Fibroblast of lung (primary cell): ENCODE measurements at regions not wholly inside any gene's neighbourhood (a gene's known extent, or its start where the extent isn't known, plus 50 kb on each side); places are given as distances from the start of the nearest gene placed in this dataset.

Experiments used
- DNase-seq, 2 donors: peaks; one replicate each; pipeline versions ENCODE4 v3.0.0 to v3.0.0-alpha.2; 2010; ENCODE audit warnings: low read depth in 2 of 2
- H2AFZ ChIP-seq: 2 replicates; pipeline ENCODE4 v1.5.1; 2012; ENCODE audit warnings: low read length, control low read depth, inconsistent platforms
- H3K27ac ChIP-seq: 2 replicates; pipeline ENCODE4 v1.5.1; 2011; ENCODE audit warnings: low read length, control low read depth; ENCODE audit not compliant: insufficient read depth
- H3K27me3 ChIP-seq: 2 replicates; pipeline ENCODE4 v1.5.1; 2011; ENCODE audit warnings: mild to moderate bottlenecking, low read length; ENCODE audit not compliant: control insufficient read depth, insufficient read depth
- H3K36me3 ChIP-seq: 2 replicates; pipeline ENCODE4 v1.5.1; 2011; ENCODE audit warnings: low read length; ENCODE audit not compliant: control insufficient read depth, insufficient read depth
- H3K4me1 ChIP-seq: 2 replicates; pipeline ENCODE4 v1.5.1; 2011; ENCODE audit warnings: low read length; ENCODE audit not compliant: control insufficient read depth, insufficient read depth; ENCODE audit errors: extremely low read depth
- H3K4me2 ChIP-seq: 2 replicates; pipeline ENCODE4 v1.5.1; 2011; ENCODE audit warnings: low read length, control low read depth; ENCODE audit not compliant: insufficient read depth; ENCODE audit errors: extremely low read depth
- H3K4me3 ChIP-seq, 4 experiments: fragments of 200-600 bp in 1 of 4; sonication (generic) in 1 of 4; replicated peaks in 1 of 4; 2 replicates each; pipeline ENCODE4 v1.5.1; 2011 to 2016; ENCODE audit warnings: low read length in 4 of 4, low read depth in 3 of 4, mild to moderate bottlenecking in 3 of 4, control low read depth in 2 of 4, inconsistent platforms in 1 of 4, mixed read lengths in 1 of 4; ENCODE audit not compliant: insufficient read depth in 1 of 4; ENCODE audit errors: control extremely low read depth in 1 of 4
- H3K79me2 ChIP-seq: 2 replicates; pipeline ENCODE4 v1.5.1; 2012; ENCODE audit warnings: mild to moderate bottlenecking, low read length, inconsistent platforms; ENCODE audit not compliant: control insufficient read depth, insufficient read depth
- H3K9ac ChIP-seq: 2 replicates; pipeline ENCODE4 v1.5.1; 2011; ENCODE audit warnings: mild to moderate bottlenecking, low read length, control low read depth; ENCODE audit not compliant: insufficient read depth
- H3K9me3 ChIP-seq: 2 replicates; pipeline ENCODE4 v1.5.1; 2012; ENCODE audit warnings: low read depth, low read length; ENCODE audit not compliant: control insufficient read depth, insufficient read depth
- H4K20me1 ChIP-seq: 2 replicates; pipeline ENCODE4 v1.5.1; 2011; ENCODE audit warnings: low read length; ENCODE audit not compliant: control insufficient read depth, insufficient read depth; ENCODE audit errors: extremely low read depth
- EZH2 ChIP-seq: IDR thresholded peaks from 2 replicates; pipeline ENCODE4 v1.5.1; 2012; ENCODE audit warnings: low read length, control low read depth, mild to moderate bottlenecking; ENCODE audit errors: missing control alignments
- TF ChIP-seq, protein P1 (sequence below), 2 donors: IDR thresholded peaks in 1 of 2; conservative IDR thresholded peaks in 1 of 2; 1 replicate in 1 of 2; 2 replicates in 1 of 2; pipeline ENCODE4 v1.5.1; 2011 to 2012; ENCODE audit warnings: low read length in 2 of 2, control low read depth in 1 of 2, inconsistent platforms in 1 of 2, low read depth in 1 of 2, mild to moderate bottlenecking in 1 of 2

GRCh38 chr6:48212501-48212900, 101.5 kb upstream of the PTCHD4 start:
- H4K20me1 ChIP-seq: no peaks in the 10 kb centered on the region
- no peaks in the 10 kb centered on the region for H3K79me2 ChIP-seq
- no peak overlapping the region for H2AFZ ChIP-seq
- no peaks in the 10 kb centered on the region for H3K4me1 ChIP-seq
- H3K9ac ChIP-seq: no peak overlapping the region
- H3K4me3 ChIP-seq: no peak overlapping the region
- no peak overlapping the region for H3K4me2 ChIP-seq
- H3K36me3 ChIP-seq: no peaks in the 10 kb centered on the region
- DNase-seq: no peak
- H3K27me3 ChIP-seq: no peaks in the 10 kb centered on the region
- no peak overlapping the region for H3K27ac ChIP-seq
- H3K9me3 ChIP-seq: no peaks in the 10 kb centered on the region
- TF ChIP-seq EZH2: no peak
- TF ChIP-seq, protein P1, sequence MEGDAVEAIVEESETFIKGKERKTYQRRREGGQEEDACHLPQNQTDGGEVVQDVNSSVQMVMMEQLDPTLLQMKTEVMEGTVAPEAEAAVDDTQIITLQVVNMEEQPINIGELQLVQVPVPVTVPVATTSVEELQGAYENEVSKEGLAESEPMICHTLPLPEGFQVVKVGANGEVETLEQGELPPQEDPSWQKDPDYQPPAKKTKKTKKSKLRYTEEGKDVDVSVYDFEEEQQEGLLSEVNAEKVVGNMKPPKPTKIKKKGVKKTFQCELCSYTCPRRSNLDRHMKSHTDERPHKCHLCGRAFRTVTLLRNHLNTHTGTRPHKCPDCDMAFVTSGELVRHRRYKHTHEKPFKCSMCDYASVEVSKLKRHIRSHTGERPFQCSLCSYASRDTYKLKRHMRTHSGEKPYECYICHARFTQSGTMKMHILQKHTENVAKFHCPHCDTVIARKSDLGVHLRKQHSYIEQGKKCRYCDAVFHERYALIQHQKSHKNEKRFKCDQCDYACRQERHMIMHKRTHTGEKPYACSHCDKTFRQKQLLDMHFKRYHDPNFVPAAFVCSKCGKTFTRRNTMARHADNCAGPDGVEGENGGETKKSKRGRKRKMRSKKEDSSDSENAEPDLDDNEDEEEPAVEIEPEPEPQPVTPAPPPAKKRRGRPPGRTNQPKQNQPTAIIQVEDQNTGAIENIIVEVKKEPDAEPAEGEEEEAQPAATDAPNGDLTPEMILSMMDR (conservative IDR thresholded peaks at IDR 0.05 in 1 of 2, IDR thresholded peaks at IDR 0.05 in 1 of 2; ENCODE audit: low read depth in 1 of 2, low read length in 2 of 2): no peak

GRCh38 chr6:48206091-48206490, 95.1 kb upstream of the PTCHD4 start:
- Histone ChIP-seq H3K9me3 (no peaks in the 10 kb centered on the region), H3K4me2 (no peak overlapping the region), H3K4me3 (no peak overlapping the region), H3K27ac (no peak overlapping the region), H3K79me2 (no peaks in the 10 kb centered on the region), H2AFZ (no peak overlapping the region), H3K4me1 (no peaks in the 10 kb centered on the region), H3K36me3 (no peaks in the 10 kb centered on the region), H3K27me3 (no peaks in the 10 kb centered on the region), H4K20me1 (no peaks in the 10 kb centered on the region), H3K9ac (no peak overlapping the region)
- TF ChIP-seq, protein P1 (conservative IDR thresholded peaks at IDR 0.05 in 1 of 2, IDR thresholded peaks at IDR 0.05 in 1 of 2; ENCODE audit: low read depth in 1 of 2, low read length in 2 of 2): no peak
- TF ChIP-seq EZH2: no peak
- DNase-seq: no peak

- Histone ChIP-seq H3K27ac (no peak overlapping the region), H3K4me1 (no peaks in the 10 kb centered on the region), H3K36me3 (no peaks in the 10 kb centered on the region), H3K9me3 (no peaks in the 10 kb centered on the region), H2AFZ (no peak overlapping the region), H3K4me3 (no peak overlapping the region), H3K27me3 (no peaks in the 10 kb centered on the region), H3K4me2 (no peak overlapping the region), H3K9ac (no peak overlapping the region), H3K79me2 (no peaks in the 10 kb centered on the region), H4K20me1 (no peaks in the 10 kb centered on the region)
- DNase-seq: no peak
- no peak for TF ChIP-seq EZH2
- TF ChIP-seq, protein P1 (conservative IDR thresholded peaks at IDR 0.05 in 1 of 2, IDR thresholded peaks at IDR 0.05 in 1 of 2; ENCODE audit: low read depth in 1 of 2, low read length in 2 of 2): no peak
Measured at GRCh38 chr6:48200869-48201390, 89.9 kb upstream of the PTCHD4 start.
